NCI-H1417 (cell line): ENCODE measurements at regions not wholly inside any gene's neighbourhood (a gene's known extent, or its start where the extent isn't known, plus 50 kb on each side); places are given as distances from the start of the nearest gene placed in this dataset.

Experiments
- DNase-seq, 3 experiments: peaks; one replicate each; lab custom pipeline; 2025; lab: John Stamatoyannopoulos, UW

- no peak for DNase-seq
These were observed 258.9 kb downstream of the METTL4 start for GRCh38 chr18:2312440-2312839.

GRCh38 chr18:2313332-2313731 is 258.0 kb downstream of the METTL4 start:
- DNase-seq: no peak

GRCh38 chr18:2316082-2316750 is 255.1 kb downstream of the METTL4 start:
- DNase-seq: peak in 1 of 3 experiments; percentile 17

GRCh38 chr18:2316751-2317696 is 254.3 kb downstream of the METTL4 start:
- DNase-seq: no peak

GRCh38 chr18:2324459-2324858 is 246.8 kb downstream of the METTL4 start:
- no peak for DNase-seq

- no peak for DNase-seq
These were observed 245.9 kb downstream of the METTL4 start for GRCh38 chr18:2325308-2325849.

- DNase-seq: no peak
These were observed 245.4 kb downstream of the METTL4 start for GRCh38 chr18:2325933-2326332.

GRCh38 chr18:2326999-2327398 is 244.3 kb downstream of the METTL4 start:
- DNase-seq: no peak

- DNase-seq: no peak
These were observed 240.5 kb downstream of the METTL4 start for GRCh38 chr18:2330764-2331163.

GRCh38 chr18:2331491-2331890 is 239.8 kb downstream of the METTL4 start:
- no peak for DNase-seq

GRCh38 chr18:2336690-2337392 is 234.5 kb downstream of the METTL4 start:
- no peak for DNase-seq

- DNase-seq: peak in 2 of 3 experiments; percentile 11 to 27
These were observed 233.7 kb downstream of the METTL4 start for GRCh38 chr18:2337552-2338141.

GRCh38 chr18:2338601-2339000 is 232.7 kb downstream of the METTL4 start:
- no peak for DNase-seq

GRCh38 chr18:2340335-2340734 is 231.0 kb downstream of the METTL4 start:
- no peak for DNase-seq

- DNase-seq: no peak
These were observed 223.3 kb downstream of the METTL4 start for GRCh38 chr18:2348003-2348402.

- DNase-seq: no peak
These were observed 220.0 kb downstream of the METTL4 start for GRCh38 chr18:2351126-2351850.

- no peak for DNase-seq
These were observed 217.0 kb downstream of the METTL4 start for GRCh38 chr18:2354292-2354691.

- DNase-seq: no peak
These were observed 214.4 kb downstream of the METTL4 start for GRCh38 chr18:2356906-2357305.

GRCh38 chr18:2360861-2361260 is 210.4 kb downstream of the METTL4 start:
- DNase-seq: no peak

GRCh38 chr18:2368102-2368501 is 203.2 kb downstream of the METTL4 start:
- DNase-seq: no peak

GRCh38 chr18:2376707-2377106 is 194.6 kb downstream of the METTL4 start:
- DNase-seq: no peak
